Natural killer cell (primary cell): ENCODE measurements at regions not wholly inside any gene's neighbourhood (a gene's known extent, or its start where the extent isn't known, plus 50 kb on each side); places are given as distances from the start of the nearest gene placed in this dataset.

Source experiments
- ATAC-seq, 3 donors: fragments of 150-1000 bp in 2 of 3; fragments of 200-7000 bp in 1 of 3; cut with Tn5 transposase; 1 replicate in 1 of 3; 2 replicates in 2 of 3; pipeline ENCODE4 v1.10.0; 2021; ENCODE audit warnings: mild to moderate bottlenecking in 2 of 3, moderate library complexity in 2 of 3
- DNase-seq, 2 donors: peaks; one replicate each; pipeline versions ENCODE4 v3.0.0 to v3.0.0-alpha.2; 2013 to 2021; ENCODE audit warnings: mixed read lengths in 1 of 2
- H3K27ac ChIP-seq: one replicate; pipeline ENCODE4 v1.5.1; 2013; ENCODE audit warnings: mild to moderate bottlenecking, low read length
- H3K27me3 ChIP-seq: one replicate; pipeline ENCODE4 v1.6.1; 2013; ENCODE audit warnings: low read length; ENCODE audit not compliant: control insufficient read depth, insufficient read depth
- H3K36me3 ChIP-seq: one replicate; pipeline ENCODE4 v1.6.1; 2013; ENCODE audit warnings: low read length; ENCODE audit not compliant: control insufficient read depth, insufficient read depth
- H3K4me1 ChIP-seq: one replicate; pipeline ENCODE4 v1.6.1; 2013; ENCODE audit warnings: low read length; ENCODE audit not compliant: control insufficient read depth, insufficient read depth
- H3K4me3 ChIP-seq: one replicate; pipeline ENCODE4 v1.5.1; 2013; ENCODE audit warnings: low read length
- H3K9me3 ChIP-seq: one replicate; pipeline ENCODE4 v1.6.1; 2013; ENCODE audit warnings: low read length; ENCODE audit not compliant: control insufficient read depth, insufficient read depth
- H3K27ac Mint-ChIP-seq, 2 donors: one replicate each; pipeline ENCODE4 v1.8.0; 2022; ENCODE audit warnings: mild to moderate bottlenecking in 2 of 2, mixed read lengths in 2 of 2, moderate library complexity in 1 of 2
- H3K27me3 Mint-ChIP-seq, 2 donors: one replicate each; pipeline ENCODE4 v1.8.0; 2022; ENCODE audit warnings: low read depth in 2 of 2, mixed read lengths in 2 of 2
- H3K36me3 Mint-ChIP-seq: one replicate; pipeline ENCODE4 v1.8.0; 2022; ENCODE audit warnings: mixed read lengths
- H3K4me1 Mint-ChIP-seq, 2 donors: one replicate each; pipeline ENCODE4 v1.8.0; 2022; ENCODE audit warnings: mixed read lengths in 2 of 2
- H3K4me3 Mint-ChIP-seq: one replicate; pipeline ENCODE4 v1.8.0; 2022; ENCODE audit warnings: mild to moderate bottlenecking, moderate library complexity, mixed read lengths
- H3K9me3 Mint-ChIP-seq, 2 donors: one replicate each; pipeline ENCODE4 v1.8.0; 2022; ENCODE audit warnings: mixed read lengths in 2 of 2
- WGBS: methylation state at CpG from one replicate; pipeline ENCODE4 v1.1.7; 2013; ENCODE audit warnings: missing lambda C conversion rate; ENCODE audit not compliant: insufficient coverage; 5-methylcytosine and 5-hydroxymethylcytosine counted together
- intact Hi-C: fragments of 100-400 bp; cut with micrococcal nuclease; formaldehyde crosslinking; loops from one replicate; pipeline ENCODE4 v1.14.2; 2022
- TF ChIP-seq, protein P1 (sequence below): fragments of 200-600 bp; IDR thresholded peaks from one replicate; pipeline ENCODE4 v1.8.0; 2022; ENCODE audit warnings: antibody characterized with exemption

GRCh38 chr10:81095238-81095637 is 557.5 kb downstream of the SH2D4B start:
- ATAC-seq (no peak), DNase-seq (no peak)
- WGBS, result no CpG with 5 or more reads among the region's 2 CpGs
- intact Hi-C loops, result no loop called here
- H3K9me3 ChIP-seq, result no peaks in the 10 kb centered on the region
- peaks cover 4 to 11% of the 10 kb centered on the region in 2 donors for H3K9me3 Mint-ChIP-seq
- H3K27ac ChIP-seq, result no peak overlapping the region
- H3K4me3 ChIP-seq, result no peak overlapping the region
- H3K4me1 ChIP-seq, result no peaks in the 10 kb centered on the region
- H3K27me3 ChIP-seq, result no peaks in the 10 kb centered on the region
- no peaks in the 10 kb centered on the region for H3K36me3 ChIP-seq
- no peak overlapping the region for H3K4me3 Mint-ChIP-seq
- no peaks in the 10 kb centered on the region for H3K27me3 Mint-ChIP-seq
- H3K4me1 Mint-ChIP-seq, result no peaks in the 10 kb centered on the region
- H3K27ac Mint-ChIP-seq, result no peak overlapping the region
- H3K36me3 Mint-ChIP-seq, result no peaks in the 10 kb centered on the region
- TF ChIP-seq, protein P1, sequence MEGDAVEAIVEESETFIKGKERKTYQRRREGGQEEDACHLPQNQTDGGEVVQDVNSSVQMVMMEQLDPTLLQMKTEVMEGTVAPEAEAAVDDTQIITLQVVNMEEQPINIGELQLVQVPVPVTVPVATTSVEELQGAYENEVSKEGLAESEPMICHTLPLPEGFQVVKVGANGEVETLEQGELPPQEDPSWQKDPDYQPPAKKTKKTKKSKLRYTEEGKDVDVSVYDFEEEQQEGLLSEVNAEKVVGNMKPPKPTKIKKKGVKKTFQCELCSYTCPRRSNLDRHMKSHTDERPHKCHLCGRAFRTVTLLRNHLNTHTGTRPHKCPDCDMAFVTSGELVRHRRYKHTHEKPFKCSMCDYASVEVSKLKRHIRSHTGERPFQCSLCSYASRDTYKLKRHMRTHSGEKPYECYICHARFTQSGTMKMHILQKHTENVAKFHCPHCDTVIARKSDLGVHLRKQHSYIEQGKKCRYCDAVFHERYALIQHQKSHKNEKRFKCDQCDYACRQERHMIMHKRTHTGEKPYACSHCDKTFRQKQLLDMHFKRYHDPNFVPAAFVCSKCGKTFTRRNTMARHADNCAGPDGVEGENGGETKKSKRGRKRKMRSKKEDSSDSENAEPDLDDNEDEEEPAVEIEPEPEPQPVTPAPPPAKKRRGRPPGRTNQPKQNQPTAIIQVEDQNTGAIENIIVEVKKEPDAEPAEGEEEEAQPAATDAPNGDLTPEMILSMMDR, result no peak

- TF ChIP-seq, protein P1, result no peak
- DNase-seq, result no peak
- H3K27me3 Mint-ChIP-seq, result no peaks in the 10 kb centered on the region
- Histone ChIP-seq H3K36me3 (no peaks in the 10 kb centered on the region), H3K9me3 (no peaks in the 10 kb centered on the region), H3K27ac (no peak overlapping the region), H3K4me1 (no peaks in the 10 kb centered on the region), H3K4me3 (no peak overlapping the region), H3K27me3 (no peaks in the 10 kb centered on the region)
- no peaks in the 10 kb centered on the region for H3K4me1 Mint-ChIP-seq
- no peak overlapping the region for H3K27ac Mint-ChIP-seq
- H3K4me3 Mint-ChIP-seq, result no peak overlapping the region
- intact Hi-C loops, result no loop called here
- peaks cover 4 to 10% of the 10 kb centered on the region in 2 donors for H3K9me3 Mint-ChIP-seq
- 83% methylated on average over 1 of the region's 1 CpG for WGBS
- no peaks in the 10 kb centered on the region for H3K36me3 Mint-ChIP-seq
- no peak for ATAC-seq
These were observed 558.9 kb downstream of the SH2D4B start for GRCh38 chr10:81096558-81096957.

DNA sequence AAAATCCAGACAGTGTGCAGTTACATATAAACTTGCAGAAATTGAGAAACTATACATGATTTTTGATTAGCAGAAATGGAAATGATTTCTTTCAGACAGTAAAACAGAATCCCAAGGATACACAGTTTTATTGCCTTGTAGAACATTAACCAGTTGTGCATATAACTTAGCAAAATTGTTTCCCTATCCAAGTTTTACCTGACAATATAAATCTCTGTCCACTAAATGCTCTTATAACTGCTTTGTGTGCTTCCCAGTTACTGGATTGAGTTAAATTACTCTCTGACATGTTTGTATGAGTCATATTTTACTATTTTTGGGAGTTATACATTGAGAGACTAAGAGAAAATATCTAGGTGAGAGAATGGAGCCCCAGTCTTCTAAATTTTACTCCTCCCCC is 563.4 kb downstream of the SH2D4B start:
- TF ChIP-seq, protein P1, result no peak
- Histone ChIP-seq H3K4me1 (no peaks in the 10 kb centered on the region), H3K4me3 (no peak overlapping the region), H3K27me3 (no peaks in the 10 kb centered on the region), H3K9me3 (no peaks in the 10 kb centered on the region), H3K36me3 (no peaks in the 10 kb centered on the region), H3K27ac (no peak overlapping the region)
- Mint-ChIP-seq H3K4me3 (no peak overlapping the region), H3K27ac (no peak overlapping the region), H3K27me3 (no peaks in the 10 kb centered on the region), H3K4me1 (no peaks in the 10 kb centered on the region), H3K36me3 (no peaks in the 10 kb centered on the region), H3K9me3 (peaks cover 6 to 12% of the 10 kb centered on the region in 2 donors)
- intact Hi-C loops, result no loop called here
- DNase-seq, result no peak
- ATAC-seq, result no peak

DNA sequence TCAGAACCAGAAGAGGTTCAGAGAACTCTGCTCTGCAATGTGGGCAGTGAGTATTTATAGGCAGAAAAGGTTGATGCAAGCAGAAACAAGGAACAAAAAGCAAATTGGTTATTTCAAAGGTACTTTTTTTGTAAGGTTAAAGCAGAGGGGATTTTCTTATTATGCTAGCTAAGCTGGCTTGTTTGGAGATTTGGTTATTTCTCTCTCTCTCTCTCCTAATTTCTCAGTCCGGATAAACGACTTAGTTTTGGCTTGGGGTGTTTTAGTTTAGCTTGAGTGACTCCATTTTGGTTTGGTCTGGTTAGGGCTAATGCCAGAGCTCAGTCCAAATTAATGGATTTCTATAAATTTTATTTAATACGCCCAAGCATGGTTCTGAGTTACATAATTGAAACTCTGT is 566.8 kb downstream of the SH2D4B start:
- no peaks in the 10 kb centered on the region for H3K36me3 ChIP-seq
- intact Hi-C loops, result no loop called here
- no peak overlapping the region for H3K27ac Mint-ChIP-seq
- TF ChIP-seq, protein P1, result no peak
- DNase-seq (no peak), ATAC-seq (no peak)
- no peak overlapping the region for H3K4me3 Mint-ChIP-seq
- no peaks in the 10 kb centered on the region for H3K36me3 Mint-ChIP-seq
- no peaks in the 10 kb centered on the region for H3K9me3 ChIP-seq
- peaks cover 2 to 6% of the 10 kb centered on the region in 2 donors for H3K9me3 Mint-ChIP-seq
- 87% methylated on average over 1 of the region's 3 CpGs for WGBS
- H3K4me1 Mint-ChIP-seq, result no peaks in the 10 kb centered on the region
- no peak overlapping the region for H3K27ac ChIP-seq
- H3K4me3 ChIP-seq, result no peak overlapping the region
- no peaks in the 10 kb centered on the region for H3K27me3 Mint-ChIP-seq
- H3K27me3 ChIP-seq, result no peaks in the 10 kb centered on the region
- H3K4me1 ChIP-seq, result no peaks in the 10 kb centered on the region
